Parathyroid adenoma (tissue), 2 donors: ENCODE measurements at regions not wholly inside any gene's neighbourhood (a gene's known extent, or its start where the extent isn't known, plus 50 kb on each side); places are given as distances from the start of the nearest gene placed in this dataset.

Experiments used
- H2AFZ ChIP-seq: fragments of 300-600 bp; sonication (generic); one replicate; pipeline ENCODE4 v1.7.0; 2017; ENCODE audit warnings: antibody characterized with exemption, mild to moderate bottlenecking
- H3K27ac ChIP-seq: fragments of 300-600 bp; sonication (generic); one replicate; pipeline ENCODE4 v1.7.0; 2017
- H3K27me3 ChIP-seq: fragments of 300-600 bp; sonication (generic); one replicate; pipeline ENCODE4 v1.7.0; 2017; ENCODE audit warnings: low read length; ENCODE audit not compliant: control insufficient read depth, insufficient read depth
- H3K36me3 ChIP-seq: fragments of 300-600 bp; sonication (generic); one replicate; pipeline ENCODE4 v1.7.0; 2017; ENCODE audit warnings: low read length; ENCODE audit not compliant: control insufficient read depth, insufficient read depth
- H3K4me1 ChIP-seq: fragments of 300-600 bp; sonication (generic); one replicate; pipeline ENCODE4 v1.7.0; 2017; ENCODE audit warnings: control low read depth
- H3K4me2 ChIP-seq: fragments of 300-600 bp; sonication (generic); one replicate; pipeline ENCODE4 v1.7.0; 2017; ENCODE audit warnings: low read length
- H3K4me3 ChIP-seq: fragments of 300-600 bp; sonication (generic); one replicate; pipeline ENCODE4 v1.7.0; 2017; ENCODE audit warnings: low read depth, low read length
- H3K79me2 ChIP-seq: fragments of 300-600 bp; sonication (generic); one replicate; pipeline ENCODE4 v1.7.0; 2017; ENCODE audit warnings: control low read depth
- H3K9ac ChIP-seq: fragments of 300-600 bp; sonication (generic); one replicate; pipeline ENCODE4 v1.7.0; 2017; ENCODE audit warnings: mild to moderate bottlenecking
- H3K9me3 ChIP-seq: fragments of 300-600 bp; sonication (generic); one replicate; pipeline ENCODE4 v1.7.0; 2017; ENCODE audit warnings: low read length; ENCODE audit not compliant: control insufficient read depth
- TF ChIP-seq, protein P1 (sequence below): fragments of 300-600 bp; sonication (generic); IDR thresholded peaks from one replicate; pipeline ENCODE4 v1.7.0; 2017; ENCODE audit warnings: antibody characterized with exemption, mild to moderate bottlenecking
- donor health status: primary hyperparathyroidism.

DNA sequence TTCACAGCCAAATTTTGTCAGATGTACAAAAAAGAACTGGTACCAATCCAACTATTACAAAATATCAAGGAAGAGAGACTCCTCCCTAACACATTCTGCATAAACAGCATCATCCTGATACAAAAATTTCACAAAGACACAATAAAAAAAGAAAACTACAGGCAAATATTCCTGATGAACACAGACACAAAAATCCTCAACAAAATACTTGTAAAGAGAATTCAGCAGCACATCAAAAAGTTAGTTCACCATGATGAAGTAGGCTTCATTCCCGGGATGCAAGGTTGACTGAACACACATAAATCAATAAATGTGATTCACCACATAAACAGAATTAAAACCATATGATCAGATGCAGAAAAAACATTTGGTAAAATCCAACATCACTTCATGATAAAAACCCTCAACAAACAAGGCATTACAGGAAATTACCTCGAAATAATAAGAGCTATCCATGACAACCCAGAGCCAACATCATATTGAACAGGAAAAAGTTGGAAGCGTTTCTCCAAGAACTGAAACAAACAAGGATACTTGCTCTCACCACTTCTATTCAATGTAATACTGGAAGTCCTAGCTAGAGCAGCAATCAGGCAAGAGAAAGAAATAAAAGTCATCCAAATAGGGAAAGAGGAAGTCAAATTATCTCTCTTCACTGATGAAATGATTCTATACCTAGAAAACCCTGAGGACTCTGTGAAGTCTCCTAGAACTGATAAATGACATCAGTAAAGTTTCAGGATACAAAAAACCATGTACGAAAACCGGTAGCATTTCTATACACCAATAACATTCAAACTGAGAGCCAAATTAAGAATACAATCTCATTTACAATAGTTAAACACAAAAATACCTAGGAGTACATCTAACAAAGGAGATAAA, 223.1 kb downstream of the REEP3 start:
- H3K9me3 ChIP-seq, result no peaks in the 10 kb centered on the region
- no peak overlapping the region for H3K4me3 ChIP-seq
- peaks cover 7% of the 10 kb centered on the region for H3K4me1 ChIP-seq
- H3K4me2 ChIP-seq, result no peak overlapping the region
- H3K27me3 ChIP-seq, result no peaks in the 10 kb centered on the region
- H3K79me2 ChIP-seq, result no peaks in the 10 kb centered on the region
- TF ChIP-seq, protein P1, sequence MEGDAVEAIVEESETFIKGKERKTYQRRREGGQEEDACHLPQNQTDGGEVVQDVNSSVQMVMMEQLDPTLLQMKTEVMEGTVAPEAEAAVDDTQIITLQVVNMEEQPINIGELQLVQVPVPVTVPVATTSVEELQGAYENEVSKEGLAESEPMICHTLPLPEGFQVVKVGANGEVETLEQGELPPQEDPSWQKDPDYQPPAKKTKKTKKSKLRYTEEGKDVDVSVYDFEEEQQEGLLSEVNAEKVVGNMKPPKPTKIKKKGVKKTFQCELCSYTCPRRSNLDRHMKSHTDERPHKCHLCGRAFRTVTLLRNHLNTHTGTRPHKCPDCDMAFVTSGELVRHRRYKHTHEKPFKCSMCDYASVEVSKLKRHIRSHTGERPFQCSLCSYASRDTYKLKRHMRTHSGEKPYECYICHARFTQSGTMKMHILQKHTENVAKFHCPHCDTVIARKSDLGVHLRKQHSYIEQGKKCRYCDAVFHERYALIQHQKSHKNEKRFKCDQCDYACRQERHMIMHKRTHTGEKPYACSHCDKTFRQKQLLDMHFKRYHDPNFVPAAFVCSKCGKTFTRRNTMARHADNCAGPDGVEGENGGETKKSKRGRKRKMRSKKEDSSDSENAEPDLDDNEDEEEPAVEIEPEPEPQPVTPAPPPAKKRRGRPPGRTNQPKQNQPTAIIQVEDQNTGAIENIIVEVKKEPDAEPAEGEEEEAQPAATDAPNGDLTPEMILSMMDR, result no peak
- no peak overlapping the region for H3K27ac ChIP-seq
- no peak overlapping the region for H3K9ac ChIP-seq
- H2AFZ ChIP-seq, result peak overlapping the region; percentile 4
- no peaks in the 10 kb centered on the region for H3K36me3 ChIP-seq

DNA sequence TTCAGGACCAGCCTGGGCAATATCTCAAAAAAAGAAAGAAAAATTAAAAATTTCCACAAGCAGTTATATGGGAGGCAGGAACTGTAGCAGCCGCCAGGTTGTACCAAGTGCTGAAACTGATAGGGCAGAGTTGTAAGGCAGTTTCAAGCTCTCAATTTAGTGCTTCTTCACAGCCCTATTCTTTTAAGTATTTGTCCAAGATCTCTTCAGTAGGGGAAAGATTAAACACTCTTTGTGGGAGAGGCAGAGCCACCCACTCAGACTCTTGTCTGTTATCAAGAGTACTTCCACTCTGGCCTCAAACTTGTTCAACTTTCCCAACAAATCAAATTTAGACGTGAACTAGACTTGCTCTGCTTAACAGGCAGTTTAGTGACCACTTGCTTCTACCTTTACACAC, 228.7 kb downstream of the REEP3 start:
- Histone ChIP-seq H3K27ac (no peak overlapping the region), H3K36me3 (no peaks in the 10 kb centered on the region), H3K9me3 (no peaks in the 10 kb centered on the region), H2AFZ (no peak overlapping the region), H3K4me3 (no peak overlapping the region), H3K4me2 (no peak overlapping the region), H3K79me2 (no peaks in the 10 kb centered on the region), H3K4me1 (peaks cover 3% of the 10 kb centered on the region), H3K9ac (no peak overlapping the region), H3K27me3 (no peaks in the 10 kb centered on the region)
- TF ChIP-seq, protein P1, result no peak

DNA sequence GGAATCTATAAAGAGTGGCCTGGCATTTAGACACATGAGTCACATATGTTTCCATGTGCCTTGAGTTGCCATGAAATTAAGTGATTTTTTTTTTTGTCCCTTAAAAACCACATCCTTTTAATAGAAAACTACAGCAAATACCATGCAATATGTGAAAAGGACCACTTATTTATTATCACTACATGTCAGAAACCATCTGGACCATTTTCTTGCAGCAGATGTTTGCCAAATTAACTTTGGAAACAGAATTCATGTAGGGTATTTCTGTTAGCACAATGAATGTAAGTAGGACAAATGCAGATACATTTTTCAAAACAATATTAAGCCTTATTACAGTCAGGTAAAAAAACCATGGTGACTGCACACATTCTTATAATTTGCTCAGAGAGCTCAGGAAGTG, 230.6 kb downstream of the REEP3 start:
- TF ChIP-seq, protein P1, result no peak
- Histone ChIP-seq H3K79me2 (no peaks in the 10 kb centered on the region), H3K36me3 (no peaks in the 10 kb centered on the region), H3K9ac (no peak overlapping the region), H3K4me2 (no peak overlapping the region), H3K27ac (no peak overlapping the region), H3K4me3 (no peak overlapping the region), H3K27me3 (no peaks in the 10 kb centered on the region), H2AFZ (peak overlapping the region; percentile 34), H3K4me1 (peaks cover 6% of the 10 kb centered on the region), H3K9me3 (no peaks in the 10 kb centered on the region)

DNA sequence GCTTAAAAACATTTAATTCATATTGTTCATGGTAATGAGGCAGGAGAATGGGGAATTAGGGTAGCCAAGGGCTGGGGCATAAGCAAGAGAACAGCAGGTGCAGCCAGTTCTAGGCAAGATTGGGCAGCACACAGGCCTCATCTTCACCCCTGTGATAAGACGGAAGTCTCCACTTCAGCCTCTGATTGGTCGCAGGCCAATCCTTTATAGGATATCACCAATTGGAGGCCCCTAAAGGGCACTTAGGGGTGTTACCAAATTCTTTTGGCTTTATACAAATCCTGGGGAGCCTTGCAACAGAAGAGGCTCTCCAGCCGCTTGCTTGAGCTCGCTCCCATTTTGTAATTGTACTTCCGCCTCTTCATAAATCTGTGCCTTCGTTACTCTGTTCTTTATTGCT, 231.1 kb downstream of the REEP3 start:
- Histone ChIP-seq H3K4me3 (no peak overlapping the region), H3K36me3 (no peaks in the 10 kb centered on the region), H3K4me1 (peaks cover 6% of the 10 kb centered on the region), H3K27me3 (no peaks in the 10 kb centered on the region), H3K4me2 (no peak overlapping the region), H3K27ac (no peak overlapping the region), H3K79me2 (no peaks in the 10 kb centered on the region), H3K9ac (no peak overlapping the region), H3K9me3 (no peaks in the 10 kb centered on the region), H2AFZ (peak overlapping the region; percentile 34)
- TF ChIP-seq, protein P1, result no peak

DNA sequence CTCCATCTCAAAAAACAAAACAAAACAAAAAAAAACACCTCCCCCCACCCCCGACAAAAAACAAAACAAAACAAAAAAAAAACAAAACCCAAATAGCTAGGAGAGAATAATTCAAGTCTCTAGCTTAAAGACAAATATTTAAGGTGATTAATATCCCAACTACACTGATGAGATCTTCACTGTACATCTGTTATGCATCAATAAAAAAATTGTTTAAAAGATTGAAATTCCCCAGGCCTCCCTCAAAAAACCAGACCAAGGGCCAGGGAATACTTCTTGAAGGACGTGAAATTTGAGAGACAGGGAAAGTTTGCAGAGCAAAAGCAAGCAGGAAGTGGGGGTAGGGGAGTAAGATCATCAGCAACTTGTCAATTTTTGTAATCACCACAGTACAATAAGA, 232.6 kb downstream of the REEP3 start:
- no peaks in the 10 kb centered on the region for H3K36me3 ChIP-seq
- H3K4me1 ChIP-seq, result peaks cover 17% of the 10 kb centered on the region
- no peaks in the 10 kb centered on the region for H3K27me3 ChIP-seq
- TF ChIP-seq, protein P1, result no peak
- H3K27ac ChIP-seq, result peak overlapping the region; percentile 30
- no peaks in the 10 kb centered on the region for H3K79me2 ChIP-seq
- H3K9me3 ChIP-seq, result no peaks in the 10 kb centered on the region
- H3K4me3 ChIP-seq, result no peak overlapping the region
- no peak overlapping the region for H3K4me2 ChIP-seq
- H2AFZ ChIP-seq, result peak overlapping the region; percentile 65
- H3K9ac ChIP-seq, result no peak overlapping the region
